Transverse colon (tissue), 4 donors: ENCODE measurements at regions not wholly inside any gene's neighbourhood (a gene's known extent, or its start where the extent isn't known, plus 50 kb on each side); places are given as distances from the start of the nearest gene placed in this dataset.

Experiments used
- EP300 ChIP-seq: sonication (generic); formaldehyde crosslinking; IDR thresholded peaks from one replicate; pipeline ENCODE4 v1.6.1; 2017; ENCODE audit warnings: antibody characterized with exemption, low read depth
- POLR2A ChIP-seq: fragments of 450-650 bp; IDR thresholded peaks from one replicate; pipeline ENCODE4 v1.6.1; 2016; ENCODE audit warnings: antibody characterized with exemption, mild to moderate bottlenecking, moderate library complexity
- POLR2AphosphoS5 ChIP-seq, 3 donors: sonication (generic); formaldehyde crosslinking; IDR thresholded peaks; one replicate each; pipeline ENCODE4 v1.6.1; 2016; ENCODE audit warnings: antibody characterized with exemption in 3 of 3
- TF ChIP-seq, protein P1 (sequence below), 5 experiments: fragments of 200-600 bp in 3 of 5; fragments of 450-650 bp in 2 of 5; sonication (generic) in 3 of 5; IDR thresholded peaks; 1 replicate in 2 of 5; 2 replicates in 3 of 5; pipeline ENCODE4 v1.5.1; 2016 to 2017; ENCODE audit warnings: antibody characterized with exemption in 5 of 5, inconsistent platforms in 3 of 5, mild to moderate bottlenecking in 2 of 5, moderate library complexity in 1 of 5

DNA sequence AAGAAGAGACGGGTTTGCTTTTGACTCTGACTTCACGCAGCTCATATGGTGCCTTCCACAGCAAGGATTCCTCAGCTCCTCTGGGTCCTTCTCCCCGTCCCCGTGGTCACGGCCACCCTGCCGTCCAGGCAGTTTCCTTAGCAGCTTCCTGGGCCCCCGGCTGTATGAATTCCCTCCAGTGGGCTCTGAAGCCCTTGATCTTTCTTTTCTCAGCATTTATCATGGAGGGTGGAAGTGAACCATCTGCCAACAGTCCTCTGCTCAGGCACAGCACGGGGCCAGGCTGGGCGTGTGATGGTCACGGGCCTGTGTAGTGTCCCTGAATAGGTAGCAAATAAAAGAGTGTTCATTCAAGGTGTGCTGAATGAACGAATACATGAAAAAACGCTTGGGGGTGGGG lies 782.4 kb downstream of the BRD1 start:
- TF ChIP-seq, protein P1, sequence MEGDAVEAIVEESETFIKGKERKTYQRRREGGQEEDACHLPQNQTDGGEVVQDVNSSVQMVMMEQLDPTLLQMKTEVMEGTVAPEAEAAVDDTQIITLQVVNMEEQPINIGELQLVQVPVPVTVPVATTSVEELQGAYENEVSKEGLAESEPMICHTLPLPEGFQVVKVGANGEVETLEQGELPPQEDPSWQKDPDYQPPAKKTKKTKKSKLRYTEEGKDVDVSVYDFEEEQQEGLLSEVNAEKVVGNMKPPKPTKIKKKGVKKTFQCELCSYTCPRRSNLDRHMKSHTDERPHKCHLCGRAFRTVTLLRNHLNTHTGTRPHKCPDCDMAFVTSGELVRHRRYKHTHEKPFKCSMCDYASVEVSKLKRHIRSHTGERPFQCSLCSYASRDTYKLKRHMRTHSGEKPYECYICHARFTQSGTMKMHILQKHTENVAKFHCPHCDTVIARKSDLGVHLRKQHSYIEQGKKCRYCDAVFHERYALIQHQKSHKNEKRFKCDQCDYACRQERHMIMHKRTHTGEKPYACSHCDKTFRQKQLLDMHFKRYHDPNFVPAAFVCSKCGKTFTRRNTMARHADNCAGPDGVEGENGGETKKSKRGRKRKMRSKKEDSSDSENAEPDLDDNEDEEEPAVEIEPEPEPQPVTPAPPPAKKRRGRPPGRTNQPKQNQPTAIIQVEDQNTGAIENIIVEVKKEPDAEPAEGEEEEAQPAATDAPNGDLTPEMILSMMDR (IDR thresholded peaks at IDR 0.05), result no peak
- TF ChIP-seq POLR2A (no peak), POLR2AphosphoS5 (IDR thresholded peaks at IDR 0.05) (no peak), EP300 (no peak)
